ENCODE measurements at regions not wholly inside any gene's neighbourhood (a gene's known extent, or its start where the extent isn't known, plus 50 kb on each side); places are given as distances from the start of the nearest gene placed in this dataset.
A peak's percentile ranks its signal among the peaks of the same experiment; 100 is the strongest.
"Not testable (repeated sequence)": the region's sequence is repeated elsewhere in the genome, so short reads cannot be mapped to it uniquely, and the experiment has no call there.

- no peak for TF ChIP-seq CTCF (IDR thresholded peaks at IDR 0.05; ENCODE audit: insufficient read depth, low read depth, low read length, missing control alignments)
- DNase-seq (ENCODE audit: low read depth) = peak; percentile 23
- no peak overlapping the region for H3K4me3 ChIP-seq (ENCODE audit: low read depth, low read length)
These were observed 75.1 kb upstream of the USP9X start for GRCh38 chrX:41009850-41010846.

GRCh38 chrX:41014776-41015360, 70.4 kb upstream of the USP9X start:
- TF ChIP-seq CTCF (IDR thresholded peaks at IDR 0.05; ENCODE audit: insufficient read depth, low read depth, low read length, missing control alignments) = no peak
- H3K4me3 ChIP-seq (ENCODE audit: low read depth, low read length) = no peak overlapping the region
- no peak for DNase-seq (ENCODE audit: low read depth)

GRCh38 chrX:41017785-41018184, 67.5 kb upstream of the USP9X start:
- DNase-seq (ENCODE audit: low read depth); H3K4me3 ChIP-seq (ENCODE audit: low read depth, low read length): not testable (repeated sequence)

- H3K4me3 ChIP-seq (ENCODE audit: low read depth, low read length); DNase-seq (ENCODE audit: low read depth): not testable (repeated sequence)
These were observed 66.7 kb upstream of the USP9X start for GRCh38 chrX:41018391-41019040.

- no peak for DNase-seq (ENCODE audit: low read depth)
- no peak overlapping the region for H3K4me3 ChIP-seq (ENCODE audit: low read depth, low read length)
- no peak for TF ChIP-seq CTCF (IDR thresholded peaks at IDR 0.05; ENCODE audit: insufficient read depth, low read depth, low read length, missing control alignments)
These were observed 66.2 kb upstream of the USP9X start for GRCh38 chrX:41019041-41019392.

GRCh38 chrX:41022566-41022965, 62.7 kb upstream of the USP9X start:
- TF ChIP-seq CTCF (IDR thresholded peaks at IDR 0.05; ENCODE audit: insufficient read depth, low read depth, low read length, missing control alignments) = no peak
- no peak overlapping the region for H3K4me3 ChIP-seq (ENCODE audit: low read depth, low read length)
- no peak for DNase-seq (ENCODE audit: low read depth)

GRCh38 chrX:41023098-41023497, 62.1 kb upstream of the USP9X start:
- TF ChIP-seq CTCF (IDR thresholded peaks at IDR 0.05; ENCODE audit: insufficient read depth, low read depth, low read length, missing control alignments) = no peak
- no peak overlapping the region for H3K4me3 ChIP-seq (ENCODE audit: low read depth, low read length)
- no peak for DNase-seq (ENCODE audit: low read depth)

GRCh38 chrX:41024335-41024734, 60.9 kb upstream of the USP9X start:
- not testable (repeated sequence) for DNase-seq (ENCODE audit: low read depth)

More at GRCh38 chrX:41024335-41024734, 60.9 kb upstream of the USP9X start:
- not testable (repeated sequence) for H3K4me3 ChIP-seq (ENCODE audit: low read depth, low read length)
